ENCODE measurements at regions not wholly inside any gene's neighbourhood (a gene's known extent, or its start where the extent isn't known, plus 50 kb on each side); places are given as distances from the start of the nearest gene placed in this dataset.

DNA sequence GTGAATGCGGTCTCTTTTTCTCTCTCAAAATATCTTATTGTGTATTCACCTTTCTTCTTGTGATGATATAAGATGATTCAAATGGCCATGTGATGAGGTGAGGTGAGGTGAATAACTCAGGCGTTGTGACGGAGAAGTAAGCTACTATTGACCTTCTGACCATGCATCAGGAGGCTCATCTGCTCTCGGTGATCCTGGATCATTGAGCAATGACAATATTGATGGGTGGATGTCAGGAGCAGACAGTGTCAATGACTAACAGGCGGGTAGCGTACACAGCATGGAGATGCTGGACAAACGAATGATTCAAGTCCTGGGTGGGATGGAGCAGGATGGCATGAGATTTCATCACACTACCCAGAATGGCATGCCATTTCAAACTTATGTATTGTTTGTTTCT lies 119.6 kb downstream of the PXDC1 start:
- ChIA-PET POLR2A (ENCODE audit: low non-redundant PET) (no interaction called here), CTCF (no interaction called here)
- Histone ChIP-seq H3K4me3 (ENCODE audit: low read depth, low read length, poor library complexity, severe bottlenecking) (no peak overlapping the region), H3K36me3 (ENCODE audit: insufficient read depth, low read length, poor library complexity, severe bottlenecking) (no peaks in the 10 kb centered on the region), H3K27ac (ENCODE audit: low read depth, low read length, poor library complexity, severe bottlenecking) (no peak overlapping the region), H3K27me3 (replicated peaks; ENCODE audit: insufficient read depth, low read depth, low read length, poor library complexity) (no peaks in the 10 kb centered on the region), H3K4me1 (ENCODE audit: insufficient read depth, low read length, poor library complexity, severe bottlenecking) (peaks cover 7% of the 10 kb centered on the region), H3K9me3 (ENCODE audit: low read depth, low read length, poor library complexity, severe bottlenecking) (no peaks in the 10 kb centered on the region)
- TF ChIP-seq, protein P1, sequence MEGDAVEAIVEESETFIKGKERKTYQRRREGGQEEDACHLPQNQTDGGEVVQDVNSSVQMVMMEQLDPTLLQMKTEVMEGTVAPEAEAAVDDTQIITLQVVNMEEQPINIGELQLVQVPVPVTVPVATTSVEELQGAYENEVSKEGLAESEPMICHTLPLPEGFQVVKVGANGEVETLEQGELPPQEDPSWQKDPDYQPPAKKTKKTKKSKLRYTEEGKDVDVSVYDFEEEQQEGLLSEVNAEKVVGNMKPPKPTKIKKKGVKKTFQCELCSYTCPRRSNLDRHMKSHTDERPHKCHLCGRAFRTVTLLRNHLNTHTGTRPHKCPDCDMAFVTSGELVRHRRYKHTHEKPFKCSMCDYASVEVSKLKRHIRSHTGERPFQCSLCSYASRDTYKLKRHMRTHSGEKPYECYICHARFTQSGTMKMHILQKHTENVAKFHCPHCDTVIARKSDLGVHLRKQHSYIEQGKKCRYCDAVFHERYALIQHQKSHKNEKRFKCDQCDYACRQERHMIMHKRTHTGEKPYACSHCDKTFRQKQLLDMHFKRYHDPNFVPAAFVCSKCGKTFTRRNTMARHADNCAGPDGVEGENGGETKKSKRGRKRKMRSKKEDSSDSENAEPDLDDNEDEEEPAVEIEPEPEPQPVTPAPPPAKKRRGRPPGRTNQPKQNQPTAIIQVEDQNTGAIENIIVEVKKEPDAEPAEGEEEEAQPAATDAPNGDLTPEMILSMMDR (conservative IDR thresholded peaks at IDR 0.05; ENCODE audit: low read depth, low read length): no peak
- TF ChIP-seq EZH2 (IDR thresholded peaks at IDR 0.05; ENCODE audit: borderline replicate concordance, low read depth, low read length, poor library complexity, severe bottlenecking): no peak
- no peak for DNase-seq (ENCODE audit: low spot score)
- intact Hi-C loops (cut with micrococcal nuclease; ENCODE audit: unreplicated experiment): no loop called here
- BruUV-seq (replicated peaks): no TSS peak

DNA sequence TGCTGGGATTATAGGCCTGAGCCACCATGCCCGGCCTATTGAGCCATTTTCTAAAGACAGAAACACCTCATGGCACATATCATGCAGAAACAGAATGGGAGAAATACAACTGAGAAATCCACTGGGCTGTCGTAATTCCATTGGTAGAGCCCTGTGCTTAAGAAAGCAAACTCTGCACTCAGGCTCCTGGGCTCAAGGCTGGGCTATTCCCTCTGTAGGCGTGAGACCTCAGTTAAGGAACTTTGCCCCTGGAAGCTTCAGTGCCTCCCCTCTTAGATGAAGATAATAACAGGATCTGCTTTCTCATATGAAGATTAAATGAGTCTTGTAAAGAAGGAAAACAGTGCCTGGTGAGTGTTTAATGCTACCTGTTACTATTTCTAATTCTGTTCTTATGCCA lies 120.3 kb downstream of the PXDC1 start:
- ChIA-PET CTCF (no interaction called here), POLR2A (ENCODE audit: low non-redundant PET) (no interaction called here)
- Histone ChIP-seq H3K4me3 (ENCODE audit: low read depth, low read length, poor library complexity, severe bottlenecking) (no peak overlapping the region), H3K9me3 (ENCODE audit: low read depth, low read length, poor library complexity, severe bottlenecking) (no peaks in the 10 kb centered on the region), H3K36me3 (ENCODE audit: insufficient read depth, low read length, poor library complexity, severe bottlenecking) (no peaks in the 10 kb centered on the region), H3K27me3 (replicated peaks; ENCODE audit: insufficient read depth, low read depth, low read length, poor library complexity) (no peaks in the 10 kb centered on the region), H3K4me1 (ENCODE audit: insufficient read depth, low read length, poor library complexity, severe bottlenecking) (peaks cover 7% of the 10 kb centered on the region), H3K27ac (ENCODE audit: low read depth, low read length, poor library complexity, severe bottlenecking) (no peak overlapping the region)
- TF ChIP-seq, protein P1 (conservative IDR thresholded peaks at IDR 0.05; ENCODE audit: low read depth, low read length): no peak
- no peak for TF ChIP-seq EZH2 (IDR thresholded peaks at IDR 0.05; ENCODE audit: borderline replicate concordance, low read depth, low read length, poor library complexity, severe bottlenecking)
- DNase-seq (ENCODE audit: low spot score): no peak
- intact Hi-C loops (cut with micrococcal nuclease; ENCODE audit: unreplicated experiment): no loop called here
- no TSS peak for BruUV-seq (replicated peaks)

DNA sequence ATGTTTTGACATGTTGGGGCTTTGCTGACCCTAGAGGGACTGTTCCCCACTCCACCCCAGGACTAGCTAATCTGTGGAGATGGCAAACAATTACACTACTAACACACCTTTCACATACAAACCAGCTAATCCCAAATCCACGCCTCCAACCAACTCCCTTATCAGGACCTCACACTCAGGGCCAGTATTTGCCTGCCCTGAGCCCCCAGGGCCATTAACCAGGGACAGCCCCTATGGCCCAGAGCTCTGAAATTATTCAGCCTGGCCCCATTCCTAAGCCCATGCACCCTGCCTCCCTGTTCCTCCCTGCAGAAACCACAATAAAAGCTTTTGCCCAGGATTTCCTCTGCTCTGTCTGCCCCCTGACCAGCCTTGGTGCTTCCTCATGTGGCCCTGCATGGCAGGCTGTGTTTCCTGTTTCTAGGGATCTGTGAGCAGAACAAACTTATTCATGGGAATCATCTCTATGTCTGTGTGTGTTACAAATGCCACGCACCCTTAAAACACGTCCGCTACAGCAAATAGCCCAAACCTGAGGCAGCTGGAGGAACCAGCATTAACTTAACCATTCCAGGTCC lies 121.2 kb downstream of the PXDC1 start:
- no TSS peak for BruUV-seq (replicated peaks)
- CTCF ChIA-PET: no interaction called here
- no peaks in the 10 kb centered on the region for H3K36me3 ChIP-seq (ENCODE audit: insufficient read depth, low read length, poor library complexity, severe bottlenecking)
- POLR2A ChIA-PET (ENCODE audit: low non-redundant PET): no interaction called here
- intact Hi-C loops (cut with micrococcal nuclease; ENCODE audit: unreplicated experiment): no loop called here
- no peak overlapping the region for H3K4me3 ChIP-seq (ENCODE audit: low read depth, low read length, poor library complexity, severe bottlenecking)
- peaks cover 7% of the 10 kb centered on the region for H3K4me1 ChIP-seq (ENCODE audit: insufficient read depth, low read length, poor library complexity, severe bottlenecking)
- no peak for DNase-seq (ENCODE audit: low spot score)
- no peaks in the 10 kb centered on the region for H3K9me3 ChIP-seq (ENCODE audit: low read depth, low read length, poor library complexity, severe bottlenecking)
- no peak for TF ChIP-seq EZH2 (IDR thresholded peaks at IDR 0.05; ENCODE audit: borderline replicate concordance, low read depth, low read length, poor library complexity, severe bottlenecking)
- TF ChIP-seq, protein P1 (conservative IDR thresholded peaks at IDR 0.05; ENCODE audit: low read depth, low read length): no peak
- H3K27me3 ChIP-seq (replicated peaks; ENCODE audit: insufficient read depth, low read depth, low read length, poor library complexity): no peaks in the 10 kb centered on the region
- no peak overlapping the region for H3K27ac ChIP-seq (ENCODE audit: low read depth, low read length, poor library complexity, severe bottlenecking)
